ENCODE measurements at regions not wholly inside any gene's neighbourhood (a gene's known extent, or its start where the extent isn't known, plus 50 kb on each side); places are given as distances from the start of the nearest gene placed in this dataset.
"Not testable (repeated sequence)": the region's sequence is repeated elsewhere in the genome, so short reads cannot be mapped to it uniquely, and the experiment has no call there.

GRCh38 chr5:6090079-6090654 is 288.2 kb downstream of the MED10 start:
- no peaks in the 10 kb centered on the region for H3K36me3 Mint-ChIP-seq
- no peak for DNase-seq (ENCODE audit: low spot score in 2 of 2)

GRCh38 chr5:6088706-6089105 is 289.6 kb downstream of the MED10 start:
- Mint-ChIP-seq H3K36me3 (no peaks in the 10 kb centered on the region), H3K9me3 (peaks cover 0 to 3% of the 10 kb centered on the region in 2 donors), H3K27ac (no peak overlapping the region)
- no peak for ATAC-seq
- no peak for DNase-seq (ENCODE audit: low spot score in 2 of 2)

More at GRCh38 chr5:6090079-6090654, 288.2 kb downstream of the MED10 start:
- ATAC-seq: no peak
- no peak overlapping the region for H3K27ac Mint-ChIP-seq
- H3K9me3 Mint-ChIP-seq: peaks cover 0 to 3% of the 10 kb centered on the region in 2 donors

- no peak for DNase-seq (ENCODE audit: low spot score in 2 of 2)
- Mint-ChIP-seq H3K9me3 (peaks cover 0 to 3% of the 10 kb centered on the region in 2 donors), H3K27ac (no peak overlapping the region), H3K36me3 (no peaks in the 10 kb centered on the region)
- no peak for ATAC-seq
Observed at GRCh38 chr5:6087576-6087975, 290.8 kb downstream of the MED10 start.

GRCh38 chr5:6086871-6087270 is 291.5 kb downstream of the MED10 start:
- ATAC-seq (no peak), DNase-seq (ENCODE audit: low spot score in 2 of 2) (no peak)
- Mint-ChIP-seq H3K36me3 (no peaks in the 10 kb centered on the region), H3K27ac (no peak overlapping the region), H3K9me3 (peaks cover 0 to 3% of the 10 kb centered on the region in 2 donors)

- Mint-ChIP-seq H3K9me3 (peaks cover 0 to 7% of the 10 kb centered on the region in 2 donors), H3K27ac (no peak overlapping the region), H3K36me3 (no peaks in the 10 kb centered on the region)
- DNase-seq (ENCODE audit: low spot score in 2 of 2): no peak
- no peak for ATAC-seq
Observed at GRCh38 chr5:6085341-6085860, 292.9 kb downstream of the MED10 start.

GRCh38 chr5:6084836-6085235 is 293.5 kb downstream of the MED10 start:
- ATAC-seq: no peak
- Mint-ChIP-seq H3K9me3 (peaks cover 0 to 7% of the 10 kb centered on the region in 2 donors), H3K27ac (no peak overlapping the region), H3K36me3 (no peaks in the 10 kb centered on the region)
- DNase-seq (ENCODE audit: low spot score in 2 of 2): no peak

- DNase-seq (ENCODE audit: low spot score in 2 of 2) (no peak), ATAC-seq (no peak)
- Mint-ChIP-seq H3K9me3 (peaks cover 0 to 7% of the 10 kb centered on the region in 2 donors), H3K27ac (no peak overlapping the region), H3K36me3 (no peaks in the 10 kb centered on the region)
Observed at GRCh38 chr5:6084376-6084775, 294.0 kb downstream of the MED10 start.

- no peak overlapping the region for H3K27ac Mint-ChIP-seq
- H3K36me3 Mint-ChIP-seq: no peaks in the 10 kb centered on the region
- DNase-seq (ENCODE audit: low spot score in 2 of 2): no peak
- peaks cover 0 to 7% of the 10 kb centered on the region in 2 donors for H3K9me3 Mint-ChIP-seq
- ATAC-seq: no peak
Observed at GRCh38 chr5:6083311-6083978, 294.9 kb downstream of the MED10 start.

- no peak for ATAC-seq
- Mint-ChIP-seq H3K9me3 (peaks cover 0 to 7% of the 10 kb centered on the region in 2 donors), H3K36me3 (no peaks in the 10 kb centered on the region), H3K27ac (no peak overlapping the region)
- no peak for DNase-seq (ENCODE audit: low spot score in 2 of 2)
Observed at GRCh38 chr5:6082685-6083084, 295.7 kb downstream of the MED10 start.

- no peak for ATAC-seq
- Mint-ChIP-seq H3K27ac (no peak overlapping the region), H3K36me3 (no peaks in the 10 kb centered on the region), H3K9me3 (peaks cover 0 to 7% of the 10 kb centered on the region in 2 donors)
- no peak for DNase-seq (ENCODE audit: low spot score in 2 of 2)
Observed at GRCh38 chr5:6081727-6082210, 296.6 kb downstream of the MED10 start.

GRCh38 chr5:6080930-6081726 is 297.2 kb downstream of the MED10 start:
- DNase-seq (ENCODE audit: low spot score in 2 of 2) (no peak), ATAC-seq (no peak)
- Mint-ChIP-seq H3K9me3 (peaks cover 0 to 7% of the 10 kb centered on the region in 2 donors), H3K27ac (no peak overlapping the region), H3K36me3 (no peaks in the 10 kb centered on the region)

- Mint-ChIP-seq H3K9me3 (peaks cover 0 to 7% of the 10 kb centered on the region in 2 donors), H3K36me3 (no peaks in the 10 kb centered on the region), H3K27ac (no peak overlapping the region)
- DNase-seq (ENCODE audit: low spot score in 2 of 2) (no peak), ATAC-seq (no peak)
Observed at GRCh38 chr5:6080436-6080835, 297.9 kb downstream of the MED10 start.

- H3K36me3 Mint-ChIP-seq: no peaks in the 10 kb centered on the region
- no peak overlapping the region for H3K27ac Mint-ChIP-seq
- peaks cover 3 to 7% of the 10 kb centered on the region in 2 donors for H3K9me3 Mint-ChIP-seq
- DNase-seq (ENCODE audit: low spot score in 2 of 2): no peak
- no peak for ATAC-seq
Observed at GRCh38 chr5:6078881-6079280, 299.5 kb downstream of the MED10 start.

GRCh38 chr5:6076341-6077239 is 301.8 kb downstream of the MED10 start:
- DNase-seq (ENCODE audit: low spot score in 2 of 2): no peak
- H3K9me3 Mint-ChIP-seq: peaks cover 5 to 9% of the 10 kb centered on the region in 2 donors
- H3K27ac Mint-ChIP-seq: no peak overlapping the region
- no peaks in the 10 kb centered on the region for H3K36me3 Mint-ChIP-seq
- ATAC-seq: no peak

- not testable (repeated sequence) for H3K9me3 Mint-ChIP-seq; H3K27ac Mint-ChIP-seq; H3K36me3 Mint-ChIP-seq; DNase-seq (ENCODE audit: low spot score in 2 of 2); ATAC-seq
Observed at GRCh38 chr5:6072488-6072887, 305.9 kb downstream of the MED10 start.

GRCh38 chr5:6069496-6070185 is 308.7 kb downstream of the MED10 start:
- H3K9me3 Mint-ChIP-seq: peaks cover 3 to 5% of the 10 kb centered on the region in 2 donors
- H3K27ac Mint-ChIP-seq: no peak overlapping the region
- H3K36me3 Mint-ChIP-seq: no peaks in the 10 kb centered on the region
- ATAC-seq: no peak
- no peak for DNase-seq (ENCODE audit: low spot score in 2 of 2)
